BLaER1 treated with 17β-estradiol and CSF1 and Interleukin-3, amounts not matched to agents 10 nM and 100 nM (cell line): ENCODE measurements at regions not wholly inside any gene's neighbourhood (a gene's known extent, or its start where the extent isn't known, plus 50 kb on each side); places are given as distances from the start of the nearest gene placed in this dataset.

Experiments used
- H3K27ac ChIP-seq, 11 experiments: shearing (Covaris generic); formaldehyde crosslinking; 2 replicates each; pipeline ENCODE4 v1.8.1; 2022
- H3K27me3 ChIP-seq, 11 experiments: shearing (Covaris generic); formaldehyde crosslinking; 2 replicates each; pipeline ENCODE4 v1.8.1; 2022
- H3K36me3 ChIP-seq, 11 experiments: shearing (Covaris generic); formaldehyde crosslinking; 2 replicates each; pipeline ENCODE4 v1.8.1; 2022
- H3K4me1 ChIP-seq, 10 experiments: shearing (Covaris generic); formaldehyde crosslinking; 2 replicates each; pipeline ENCODE4 v1.8.1; 2022
- H3K4me2 ChIP-seq, 11 experiments: shearing (Covaris generic); formaldehyde crosslinking; 2 replicates each; pipeline ENCODE4 v1.8.1; 2022
- H3K4me3 ChIP-seq, 10 experiments: shearing (Covaris generic); formaldehyde crosslinking; 2 replicates each; pipeline ENCODE4 v1.8.1; 2022
- H3K9ac ChIP-seq, 11 experiments: shearing (Covaris generic); formaldehyde crosslinking; 2 replicates each; pipeline ENCODE4 v1.8.1; 2022
- H3K9me3 ChIP-seq, 11 experiments: shearing (Covaris generic); formaldehyde crosslinking; replicated peaks in 1 of 11; 2 replicates each; pipeline ENCODE4 v1.8.1; 2022
- H4K20me1 ChIP-seq, 11 experiments: shearing (Covaris generic); formaldehyde crosslinking; 2 replicates each; pipeline ENCODE4 v1.8.1; 2022
- Cebpa-rat ChIP-seq, 11 experiments: shearing (Covaris generic); IDR thresholded peaks; 2 replicates each; pipeline ENCODE4 v1.8.1; 2022

DNA sequence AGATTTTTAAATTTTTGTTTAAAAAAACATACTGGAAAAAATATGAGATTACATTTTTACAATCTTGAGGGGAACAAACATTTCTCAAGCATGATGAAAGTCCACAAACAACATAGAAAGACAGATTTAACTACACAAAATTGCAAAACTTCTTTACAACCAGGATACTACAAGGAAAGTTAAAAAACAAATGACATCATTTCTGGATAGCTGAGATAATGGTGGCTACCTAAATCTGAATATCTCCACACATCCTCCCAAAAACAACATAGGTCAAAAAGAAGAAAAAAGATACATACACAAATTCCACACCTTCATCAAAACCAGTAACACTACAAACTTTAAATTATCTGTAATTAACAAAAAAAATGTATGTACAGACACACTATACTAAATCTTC is 120.8 kb upstream of the TNPO1 start:
- TF ChIP-seq Cebpa-rat (IDR thresholded peaks at IDR 0.05): no peak
- Histone ChIP-seq H3K9me3 (no peaks in the 10 kb centered on the region), H4K20me1 (no peaks in the 10 kb centered on the region), H3K4me1 (no peaks in the 10 kb centered on the region), H3K4me3 (no peak overlapping the region), H3K27me3 (no peaks in the 10 kb centered on the region), H3K36me3 (no peaks in the 10 kb centered on the region), H3K4me2 (no peak overlapping the region), H3K27ac (no peak overlapping the region), H3K9ac (no peak overlapping the region)

DNA sequence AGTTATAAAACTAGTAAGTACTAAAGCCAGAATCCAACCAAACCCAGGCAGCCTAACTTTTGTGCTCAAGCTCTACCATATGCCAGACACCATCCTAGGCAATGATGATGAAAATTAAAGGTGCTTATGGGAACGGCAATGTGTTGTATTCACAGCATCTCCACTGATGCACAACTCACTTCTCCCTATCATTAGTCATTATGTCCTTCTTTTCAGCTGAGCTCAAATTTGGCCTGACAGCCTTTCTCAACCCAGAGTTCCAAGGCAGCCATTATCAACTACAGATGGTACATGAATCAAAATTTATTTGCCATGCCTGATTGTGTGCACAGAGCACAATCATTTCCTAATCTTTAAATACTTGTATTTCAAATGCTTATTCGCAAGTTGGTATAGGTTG is 121.6 kb upstream of the TNPO1 start:
- H3K4me3 ChIP-seq: no peak overlapping the region

DNA sequence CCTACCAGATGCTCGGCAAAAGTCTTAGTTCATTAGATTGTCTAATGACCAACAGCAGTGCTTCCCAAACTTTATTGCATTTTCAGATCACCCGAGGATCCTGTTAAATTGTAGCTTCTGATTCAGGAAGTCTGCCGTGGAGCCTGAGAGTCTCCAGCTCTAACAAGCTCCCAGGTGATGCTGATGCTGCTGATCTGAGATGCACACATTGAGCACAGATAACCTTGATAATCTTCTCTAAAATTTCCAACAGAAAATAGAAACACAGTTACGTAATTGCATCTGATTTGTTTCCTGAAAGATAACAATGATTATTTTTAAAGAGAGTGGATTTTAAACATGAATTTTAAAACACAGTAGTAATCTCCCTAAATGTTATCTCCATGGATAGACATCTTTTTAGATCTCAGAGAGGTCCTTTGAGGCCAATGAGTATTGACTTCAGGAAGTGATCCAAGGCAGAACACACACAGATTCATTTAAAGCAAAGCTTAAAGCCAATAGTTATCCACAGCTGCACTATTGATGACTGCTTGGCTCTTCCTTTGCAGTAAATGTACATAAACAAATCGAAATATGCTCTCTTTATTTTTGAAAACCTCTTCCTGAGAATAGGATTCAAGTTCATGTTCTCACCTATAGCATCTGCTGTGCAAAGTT is 122.8 kb upstream of the TNPO1 start:
- no peak for TF ChIP-seq Cebpa-rat (IDR thresholded peaks at IDR 0.05)
- Histone ChIP-seq H4K20me1 (no peaks in the 10 kb centered on the region), H3K9ac (no peak overlapping the region), H3K27ac (no peak overlapping the region), H3K36me3 (no peaks in the 10 kb centered on the region), H3K27me3 (no peaks in the 10 kb centered on the region), H3K9me3 (no peaks in the 10 kb centered on the region), H3K4me3 (no peak overlapping the region), H3K4me1 (no peaks in the 10 kb centered on the region), H3K4me2 (no peak overlapping the region)

More for the DNA sequence above, 121.6 kb upstream of the TNPO1 start:
- Histone ChIP-seq H3K9me3 (no peaks in the 10 kb centered on the region), H4K20me1 (no peaks in the 10 kb centered on the region), H3K4me1 (no peaks in the 10 kb centered on the region), H3K27me3 (no peaks in the 10 kb centered on the region), H3K4me2 (no peak overlapping the region), H3K27ac (no peak overlapping the region), H3K9ac (no peak overlapping the region), H3K36me3 (no peaks in the 10 kb centered on the region)
- TF ChIP-seq Cebpa-rat (IDR thresholded peaks at IDR 0.05): no peak

DNA sequence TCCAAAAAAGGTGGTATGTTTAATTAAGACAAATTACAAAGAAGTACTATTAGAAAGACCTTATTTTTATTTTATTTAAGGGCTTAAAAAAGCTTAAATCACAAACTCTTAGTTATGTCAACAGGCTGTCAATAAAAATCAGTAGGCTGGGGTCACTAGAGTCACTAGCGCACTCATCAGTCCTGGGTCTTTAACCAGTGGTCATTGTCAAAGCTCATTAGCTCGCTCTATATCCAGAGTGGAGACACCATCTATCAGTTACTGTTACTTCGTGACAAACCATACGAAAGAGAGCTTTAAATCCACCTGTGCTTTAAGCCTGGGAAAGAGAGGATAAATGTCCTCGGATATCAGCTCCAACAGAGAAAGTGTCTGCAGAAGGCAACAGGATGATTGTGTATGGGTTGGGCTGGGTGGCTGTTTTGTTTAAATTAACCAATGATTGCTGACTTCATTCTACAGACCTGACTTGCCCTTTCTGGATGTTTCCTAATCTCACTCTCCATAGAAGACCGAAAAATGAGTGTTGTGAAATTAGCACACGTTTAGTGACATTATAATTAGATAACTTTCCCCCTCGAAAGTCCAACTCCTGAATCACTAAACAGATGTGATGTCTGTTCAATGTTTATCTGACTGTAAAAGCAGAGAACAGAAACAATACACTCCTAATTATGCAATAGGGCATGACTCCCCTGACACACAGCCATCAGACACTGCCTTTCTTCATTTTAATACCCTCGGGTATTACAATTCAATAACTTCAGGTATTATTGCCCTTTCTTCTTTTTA is 123.6 kb upstream of the TNPO1 start:
- no peak overlapping the region for H3K4me3 ChIP-seq

DNA sequence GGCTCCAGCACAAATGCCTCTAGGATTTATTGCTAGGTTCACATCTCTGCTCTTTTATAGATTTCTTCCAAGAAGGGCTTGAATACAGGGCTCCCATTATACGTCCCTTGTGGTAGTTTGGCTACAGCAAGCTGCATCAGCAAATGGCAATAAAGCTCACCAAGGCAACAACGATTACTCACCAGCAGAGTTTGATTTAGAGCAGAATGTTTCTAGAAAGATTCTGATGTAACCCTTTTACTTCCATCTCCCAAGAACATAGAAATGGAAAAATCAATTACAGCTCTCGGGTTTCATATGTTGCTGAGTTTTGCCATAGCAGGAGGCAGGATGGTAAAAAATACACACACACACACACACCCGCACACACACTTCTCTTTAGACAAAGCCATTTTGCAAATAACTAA is 124.2 kb upstream of the TNPO1 start:
- no peaks in the 10 kb centered on the region for H4K20me1 ChIP-seq
- TF ChIP-seq Cebpa-rat (IDR thresholded peaks at IDR 0.05): no peak
- no peaks in the 10 kb centered on the region for H3K36me3 ChIP-seq
- H3K27me3 ChIP-seq: no peaks in the 10 kb centered on the region
- no peaks in the 10 kb centered on the region for H3K4me1 ChIP-seq
- H3K4me2 ChIP-seq: no peak overlapping the region
- no peak overlapping the region for H3K4me3 ChIP-seq
- H3K9me3 ChIP-seq: no peaks in the 10 kb centered on the region
- H3K27ac ChIP-seq: no peak overlapping the region
- no peak overlapping the region for H3K9ac ChIP-seq

More for the DNA sequence above, 123.6 kb upstream of the TNPO1 start:
- TF ChIP-seq Cebpa-rat (IDR thresholded peaks at IDR 0.05): no peak
- H3K36me3 ChIP-seq: no peaks in the 10 kb centered on the region
- no peak overlapping the region for H3K9ac ChIP-seq
- no peaks in the 10 kb centered on the region for H3K4me1 ChIP-seq
- H3K9me3 ChIP-seq: no peaks in the 10 kb centered on the region
- H3K27me3 ChIP-seq: no peaks in the 10 kb centered on the region
- H4K20me1 ChIP-seq: no peaks in the 10 kb centered on the region
- no peak overlapping the region for H3K27ac ChIP-seq
- no peak overlapping the region for H3K4me2 ChIP-seq

DNA sequence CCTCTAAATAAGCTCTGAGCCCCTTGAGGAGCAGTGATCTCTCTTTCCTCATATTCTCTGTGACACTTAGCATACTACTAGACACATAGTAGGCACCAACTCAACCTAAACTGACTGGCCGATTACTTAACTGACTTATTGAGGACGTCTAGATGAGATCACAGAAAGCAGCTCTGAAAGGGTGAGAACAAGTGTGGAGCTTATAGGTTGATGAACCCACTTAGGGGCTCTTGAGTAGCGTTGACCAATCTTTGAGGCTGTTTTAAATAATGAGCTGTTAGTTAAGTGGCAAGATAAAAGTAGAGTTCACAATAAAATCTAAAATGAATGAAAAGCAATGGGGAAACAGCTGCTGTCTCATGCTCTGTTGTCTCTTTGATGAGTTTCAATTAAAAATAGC is 124.7 kb upstream of the TNPO1 start:
- no peak for TF ChIP-seq Cebpa-rat (IDR thresholded peaks at IDR 0.05)
- H3K9ac ChIP-seq: no peak overlapping the region
- H3K27ac ChIP-seq: no peak overlapping the region
- no peaks in the 10 kb centered on the region for H4K20me1 ChIP-seq
- H3K4me2 ChIP-seq: no peak overlapping the region
- H3K27me3 ChIP-seq: no peaks in the 10 kb centered on the region
- H3K36me3 ChIP-seq: no peaks in the 10 kb centered on the region
- H3K9me3 ChIP-seq: no peaks in the 10 kb centered on the region
- H3K4me3 ChIP-seq: no peak overlapping the region
- no peaks in the 10 kb centered on the region for H3K4me1 ChIP-seq

DNA sequence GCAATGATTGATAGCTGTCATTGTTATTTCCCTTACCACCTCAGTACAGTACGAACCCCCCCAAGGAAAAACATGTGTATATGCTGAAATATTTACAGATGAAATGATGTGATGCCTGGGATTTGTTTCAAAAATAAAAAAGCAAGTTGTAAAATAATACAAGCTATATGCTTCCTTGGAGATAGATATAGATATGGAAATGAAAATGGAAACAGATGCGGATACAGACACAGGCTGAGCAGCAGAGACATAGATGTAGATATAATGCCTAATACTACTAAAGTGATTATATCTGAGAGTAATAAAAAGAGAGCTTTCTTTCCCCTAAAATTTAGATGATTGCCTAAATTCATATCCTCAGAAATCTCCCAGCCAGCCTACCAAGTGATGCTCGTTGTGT is 127.5 kb upstream of the TNPO1 start:
- Histone ChIP-seq H3K9ac (no peak overlapping the region), H3K27ac (no peak overlapping the region), H3K36me3 (no peaks in the 10 kb centered on the region), H3K4me3 (no peak overlapping the region), H3K27me3 (no peaks in the 10 kb centered on the region), H3K4me1 (no peaks in the 10 kb centered on the region), H4K20me1 (no peaks in the 10 kb centered on the region), H3K4me2 (no peak overlapping the region), H3K9me3 (no peaks in the 10 kb centered on the region)
- TF ChIP-seq Cebpa-rat (IDR thresholded peaks at IDR 0.05): no peak

DNA sequence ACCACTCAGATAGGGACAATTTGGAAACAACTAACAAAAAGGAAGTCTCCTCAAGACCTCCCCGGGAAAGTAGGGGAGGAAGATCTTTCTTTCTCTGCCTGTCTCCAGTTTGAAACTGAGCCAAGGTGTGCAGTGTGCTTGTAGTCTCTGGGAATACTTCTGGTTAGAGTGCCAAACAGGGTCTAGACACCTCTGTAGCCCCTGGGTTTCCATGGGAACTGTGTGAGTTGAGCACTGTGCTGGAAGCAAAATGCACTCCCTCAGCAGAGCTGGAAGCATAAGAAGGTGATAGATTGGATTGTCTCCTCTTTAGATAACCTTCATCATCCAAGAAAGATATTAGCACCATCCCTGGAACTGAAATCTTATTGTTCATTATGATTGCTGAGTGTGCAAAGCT is 129.2 kb upstream of the TNPO1 start:
- H3K4me1 ChIP-seq: no peaks in the 10 kb centered on the region
- H3K27me3 ChIP-seq: no peaks in the 10 kb centered on the region
- no peak overlapping the region for H3K9ac ChIP-seq
- H3K4me3 ChIP-seq: no peak overlapping the region
- no peaks in the 10 kb centered on the region for H3K36me3 ChIP-seq
- no peak overlapping the region for H3K27ac ChIP-seq
- TF ChIP-seq Cebpa-rat (IDR thresholded peaks at IDR 0.05): no peak
- no peak overlapping the region for H3K4me2 ChIP-seq
- H3K9me3 ChIP-seq: peaks cover 3 to 8% (median 6%) of the 10 kb centered on the region in 11 experiments; a peak in 13 of 22 replicates
- H4K20me1 ChIP-seq: no peaks in the 10 kb centered on the region

DNA sequence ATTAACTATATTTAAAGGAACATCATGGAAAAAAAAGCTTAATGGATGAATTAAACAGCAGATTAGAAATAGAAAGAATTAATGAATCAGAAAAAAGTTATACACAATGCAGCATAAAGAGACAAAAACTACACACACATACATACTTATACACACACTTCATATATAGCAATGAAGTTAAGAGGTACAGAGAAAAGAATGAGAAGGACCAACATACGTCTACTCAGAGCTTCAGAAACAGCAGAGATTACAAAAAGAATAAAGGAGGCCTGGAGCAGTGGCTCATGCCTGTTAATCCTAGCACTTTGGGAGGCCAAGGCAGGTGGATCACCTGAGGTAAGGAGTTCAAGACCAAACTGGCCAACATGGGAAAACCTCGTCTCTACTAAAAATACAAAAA is 133.9 kb upstream of the TNPO1 start:
- no peak for TF ChIP-seq Cebpa-rat (IDR thresholded peaks at IDR 0.05)
- H3K9ac ChIP-seq: no peak overlapping the region
- no peaks in the 10 kb centered on the region for H4K20me1 ChIP-seq
- no peaks in the 10 kb centered on the region for H3K36me3 ChIP-seq
- no peaks in the 10 kb centered on the region for H3K27me3 ChIP-seq
- H3K9me3 ChIP-seq: peaks cover 9 to 24% (median 16%) of the 10 kb centered on the region in 11 experiments; a peak in 18 of 22 replicates
- no peaks in the 10 kb centered on the region for H3K4me1 ChIP-seq
- H3K4me3 ChIP-seq: no peak overlapping the region
- H3K4me2 ChIP-seq: no peak overlapping the region
- no peak overlapping the region for H3K27ac ChIP-seq

DNA sequence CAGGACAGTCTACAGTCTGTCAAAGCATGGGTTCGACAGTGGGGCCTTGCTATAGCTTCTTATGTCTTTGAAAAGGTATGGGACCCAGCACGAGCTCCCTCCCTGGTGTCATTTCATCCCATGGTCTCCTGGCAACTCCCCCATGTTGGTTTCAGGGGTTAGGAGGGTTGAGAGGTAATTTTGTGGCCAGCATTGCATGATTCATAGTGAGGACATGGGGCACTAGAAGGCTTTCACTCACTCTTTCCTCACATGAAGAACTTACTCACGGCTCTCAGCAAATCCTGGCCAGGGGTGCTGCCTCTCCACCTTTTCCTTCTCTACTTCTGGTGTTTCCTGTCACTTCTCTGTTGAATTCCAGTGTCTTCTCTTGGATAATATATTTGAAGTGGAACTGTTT is 134.7 kb upstream of the TNPO1 start:
- Histone ChIP-seq H4K20me1 (no peaks in the 10 kb centered on the region), H3K4me2 (no peak overlapping the region), H3K9ac (no peak overlapping the region), H3K36me3 (no peaks in the 10 kb centered on the region), H3K9me3 (peaks cover 9 to 24% (median 16%) of the 10 kb centered on the region in 11 experiments; a peak in 18 of 22 replicates), H3K27me3 (no peaks in the 10 kb centered on the region), H3K4me3 (no peak overlapping the region), H3K4me1 (no peaks in the 10 kb centered on the region), H3K27ac (no peak overlapping the region)
- TF ChIP-seq Cebpa-rat (IDR thresholded peaks at IDR 0.05): no peak
